Activated CD8-positive, alpha-beta memory T cell treated with anti-CD3 and anti-CD28 coated beads for 36 hours (primary cell): ENCODE measurements at regions not wholly inside any gene's neighbourhood (a gene's known extent, or its start where the extent isn't known, plus 50 kb on each side); places are given as distances from the start of the nearest gene placed in this dataset.
"Not testable (repeated sequence)": the region's sequence is repeated elsewhere in the genome, so short reads cannot be mapped to it uniquely, and the experiment has no call there.

Source experiments
- CTCF ChIA-PET: fragments of 350-600 bp; sonication (Branson Sonifier 250); formaldehyde crosslinking; loops from one replicate; lab custom pipeline; 2021; ENCODE audit warnings: antibody characterized with exemption; lab: Charles Lee
- POLR2A ChIA-PET: fragments of 350-600 bp; sonication (Branson Sonifier 250); formaldehyde crosslinking; loops from one replicate; lab custom pipeline; 2021; ENCODE audit warnings: antibody characterized with exemption; lab: Charles Lee

GRCh38 chr7:149930374-149931068 lies 56.8 kb downstream of the ATP6V0E2 start:
- CTCF ChIA-PET, POLR2A ChIA-PET: not testable (repeated sequence)

GRCh38 chr7:149933776-149934175 lies 60.0 kb downstream of the ATP6V0E2 start:
- POLR2A ChIA-PET, CTCF ChIA-PET: not testable (repeated sequence)

- CTCF ChIA-PET, POLR2A ChIA-PET: not testable (repeated sequence)
Measured at GRCh38 chr7:149947346-149947745, 73.6 kb downstream of the ATP6V0E2 start.

GRCh38 chr7:149948444-149948843 lies 74.7 kb downstream of the ATP6V0E2 start:
- POLR2A ChIA-PET, CTCF ChIA-PET: not testable (repeated sequence)

- POLR2A ChIA-PET, CTCF ChIA-PET: not testable (repeated sequence)
Measured at GRCh38 chr7:149949863-149950577, 76.3 kb downstream of the ATP6V0E2 start.

- CTCF ChIA-PET, POLR2A ChIA-PET: not testable (repeated sequence)
Measured at GRCh38 chr7:149950578-149950924, 76.8 kb downstream of the ATP6V0E2 start.

- POLR2A ChIA-PET, CTCF ChIA-PET: not testable (repeated sequence)
Measured at GRCh38 chr7:149951579-149951978, 77.8 kb downstream of the ATP6V0E2 start.

- CTCF ChIA-PET, POLR2A ChIA-PET: not testable (repeated sequence)
Measured at GRCh38 chr7:149958880-149959279, 85.1 kb downstream of the ATP6V0E2 start.

GRCh38 chr7:149960863-149961262 lies 87.1 kb downstream of the ATP6V0E2 start:
- CTCF ChIA-PET, POLR2A ChIA-PET: not testable (repeated sequence)

GRCh38 chr7:149961878-149962277 lies 88.1 kb downstream of the ATP6V0E2 start:
- CTCF ChIA-PET, POLR2A ChIA-PET: not testable (repeated sequence)

- POLR2A ChIA-PET, CTCF ChIA-PET: not testable (repeated sequence)
Measured at GRCh38 chr7:149962685-149963319, 89.0 kb downstream of the ATP6V0E2 start.

- POLR2A ChIA-PET, CTCF ChIA-PET: not testable (repeated sequence)
Measured at GRCh38 chr7:149963985-149964384, 90.2 kb downstream of the ATP6V0E2 start.

- POLR2A ChIA-PET, CTCF ChIA-PET: not testable (repeated sequence)
Measured at GRCh38 chr7:149966444-149966843, 92.7 kb downstream of the ATP6V0E2 start.

GRCh38 chr7:149972977-149973376 lies 99.2 kb downstream of the ATP6V0E2 start:
- CTCF ChIA-PET, POLR2A ChIA-PET: not testable (repeated sequence)

- CTCF ChIA-PET, POLR2A ChIA-PET: not testable (repeated sequence)
Measured at GRCh38 chr7:149973681-149974080, 99.9 kb downstream of the ATP6V0E2 start.

GRCh38 chr7:149975608-149976007 lies 101.8 kb downstream of the ATP6V0E2 start:
- POLR2A ChIA-PET, CTCF ChIA-PET: not testable (repeated sequence)

GRCh38 chr7:149978537-149978936 lies 104.8 kb downstream of the ATP6V0E2 start:
- POLR2A ChIA-PET, CTCF ChIA-PET: not testable (repeated sequence)

- POLR2A ChIA-PET, CTCF ChIA-PET: not testable (repeated sequence)
Measured at GRCh38 chr7:149978944-149979343, 105.2 kb downstream of the ATP6V0E2 start.

- CTCF ChIA-PET = not testable (repeated sequence)
Measured at GRCh38 chr7:149982537-149983112, 108.9 kb downstream of the ATP6V0E2 start.

GRCh38 chr7:149986866-149987265 lies 113.1 kb downstream of the ATP6V0E2 start:
- CTCF ChIA-PET, POLR2A ChIA-PET: not testable (repeated sequence)

More at GRCh38 chr7:149982537-149983112, 108.9 kb downstream of the ATP6V0E2 start:
- POLR2A ChIA-PET = not testable (repeated sequence)
